OCI-LY3 (cell line): ENCODE measurements at regions not wholly inside any gene's neighbourhood (a gene's known extent, or its start where the extent isn't known, plus 50 kb on each side); places are given as distances from the start of the nearest gene placed in this dataset.

ENCODE experiments used
- CTCF ChIP-seq: fragments of 200-600, 300-600 bp; sonication (generic); IDR thresholded peaks from 2 replicates; pipeline ENCODE4 v1.5.1; 2014; ENCODE audit warnings: antibody characterized with exemption, low read length, low read depth
- EZH2phosphoT487 ChIP-seq: fragments of 200-600 bp; shearing (Covaris generic); IDR thresholded peaks from 2 replicates; pipeline ENCODE4 v1.6.1; 2018; ENCODE audit warnings: antibody characterized with exemption, mixed run types, low read depth

- TF ChIP-seq CTCF, result no peak
- no peak for TF ChIP-seq EZH2phosphoT487
Measured at GRCh38 chr17:77035526-77035925, 105.2 kb upstream of the SEC14L1 start.
